NCI-H2196 treated with DMSO at 0.1 percent for 48 hours (cell line): ENCODE measurements at regions not wholly inside any gene's neighbourhood (a gene's known extent, or its start where the extent isn't known, plus 50 kb on each side); places are given as distances from the start of the nearest gene placed in this dataset.
"Not testable (repeated sequence)": the region's sequence is repeated elsewhere in the genome, so short reads cannot be mapped to it uniquely, and the experiment has no call there.

ENCODE experiments used
- DNase-seq: peaks from one replicate; lab custom pipeline; 2025; ENCODE audit not compliant: unreplicated experiment; lab: John Stamatoyannopoulos, UW

GRCh38 chr11:110843053-110843452, 130.8 kb upstream of the ARHGAP20 start:
- not testable (repeated sequence) for DNase-seq

GRCh38 chr11:110838808-110839207, 126.6 kb upstream of the ARHGAP20 start:
- no peak for DNase-seq

- DNase-seq: no peak
These were observed 125.4 kb upstream of the ARHGAP20 start for GRCh38 chr11:110837603-110838002.

GRCh38 chr11:110835106-110835505, 122.9 kb upstream of the ARHGAP20 start:
- DNase-seq: no peak

GRCh38 chr11:110833033-110833484, 120.8 kb upstream of the ARHGAP20 start:
- no peak for DNase-seq

- DNase-seq: no peak
These were observed 120.3 kb upstream of the ARHGAP20 start for GRCh38 chr11:110832539-110832938.

GRCh38 chr11:110832080-110832479, 119.8 kb upstream of the ARHGAP20 start:
- DNase-seq: no peak

GRCh38 chr11:110830747-110831146, 118.5 kb upstream of the ARHGAP20 start:
- no peak for DNase-seq

GRCh38 chr11:110830344-110830743, 118.1 kb upstream of the ARHGAP20 start:
- no peak for DNase-seq

GRCh38 chr11:110829873-110830272, 117.6 kb upstream of the ARHGAP20 start:
- DNase-seq: no peak

GRCh38 chr11:110828086-110828485, 115.8 kb upstream of the ARHGAP20 start:
- DNase-seq: no peak

- no peak for DNase-seq
These were observed 115.0 kb upstream of the ARHGAP20 start for GRCh38 chr11:110827276-110827675.

- no peak for DNase-seq
These were observed 112.8 kb upstream of the ARHGAP20 start for GRCh38 chr11:110824912-110825620.

GRCh38 chr11:110818032-110818687, 105.9 kb upstream of the ARHGAP20 start:
- DNase-seq: no peak

- no peak for DNase-seq
These were observed 100.0 kb upstream of the ARHGAP20 start for GRCh38 chr11:110812086-110812733.

- no peak for DNase-seq
These were observed 97.4 kb upstream of the ARHGAP20 start for GRCh38 chr11:110809417-110810199.

GRCh38 chr11:110808248-110808647, 96.0 kb upstream of the ARHGAP20 start:
- no peak for DNase-seq

- DNase-seq: no peak
These were observed 95.6 kb upstream of the ARHGAP20 start for GRCh38 chr11:110807801-110808200.

- DNase-seq: no peak
These were observed 93.5 kb upstream of the ARHGAP20 start for GRCh38 chr11:110805756-110806155.

GRCh38 chr11:110802162-110802561, 89.9 kb upstream of the ARHGAP20 start:
- no peak for DNase-seq

- no peak for DNase-seq
These were observed 89.1 kb upstream of the ARHGAP20 start for GRCh38 chr11:110801328-110801727.
